Sigmoid colon (tissue), 6 donors: ENCODE measurements at regions not wholly inside any gene's neighbourhood (a gene's known extent, or its start where the extent isn't known, plus 50 kb on each side); places are given as distances from the start of the nearest gene placed in this dataset.

ENCODE experiments used
- DNase-seq: peaks from one replicate; pipeline ENCODE4 v3.0.0-alpha.2; 2019
- H3K27ac ChIP-seq, 4 donors: fragments of 200-600 bp; sonication (generic); one replicate each; pipeline ENCODE4 v1.5.1; 2016 to 2019; ENCODE audit warnings: mild to moderate bottlenecking in 1 of 4
- H3K27me3 ChIP-seq, 3 donors: fragments of 200-600 bp; sonication (generic); one replicate each; pipeline ENCODE4 v1.5.1; 2019; ENCODE audit warnings: mild to moderate bottlenecking in 1 of 3
- H3K36me3 ChIP-seq, 4 donors: fragments of 200-600 bp; sonication (generic); one replicate each; pipeline ENCODE4 v1.5.1; 2016 to 2019
- H3K4me1 ChIP-seq, 4 donors: fragments of 200-600 bp; sonication (generic); one replicate each; pipeline ENCODE4 v1.5.1; 2017 to 2019
- H3K4me3 ChIP-seq, 4 donors: fragments of 200-600 bp; sonication (generic); one replicate each; pipeline ENCODE4 v1.5.1; 2017 to 2019; ENCODE audit warnings: mild to moderate bottlenecking in 2 of 4, moderate library complexity in 1 of 4
- H3K9me3 ChIP-seq, 4 donors: fragments of 200-600 bp in 3 of 4; sonication (generic) in 3 of 4; one replicate each; pipeline versions ENCODE4 v1.5.1 to v1.6.1; 2013 to 2019
- EP300 ChIP-seq, 4 donors: sonication (generic); formaldehyde crosslinking; IDR thresholded peaks; one replicate each; pipeline ENCODE4 v1.6.1; 2017; ENCODE audit warnings: antibody characterized with exemption in 4 of 4
- POLR2A ChIP-seq, 2 donors: fragments of 450-650 bp; IDR thresholded peaks; one replicate each; pipeline ENCODE4 v1.6.1; 2016; ENCODE audit warnings: antibody characterized with exemption in 2 of 2, mild to moderate bottlenecking in 2 of 2, moderate library complexity in 2 of 2
- POLR2AphosphoS5 ChIP-seq, 4 donors: sonication (generic); formaldehyde crosslinking; IDR thresholded peaks; one replicate each; pipeline ENCODE4 v1.6.1; 2017; ENCODE audit warnings: antibody characterized with exemption in 4 of 4
- WGBS, 2 donors: extraction: QIAGEN DNeasy Blood & Tissue Kit; methylation state at CpG; one replicate each; pipeline ENCODE4 v1.1.7; 2013; 5-methylcytosine and 5-hydroxymethylcytosine counted together
- intact Hi-C: fragments of 100-400 bp; cut with DNase I; formaldehyde crosslinking; loops from one replicate; pipeline ENCODE4 v1.15.1; 2023
- TF ChIP-seq, protein P1 (sequence below), 4 experiments: fragments of 450-650 bp in 3 of 4; fragments of 200-600 bp in 1 of 4; IDR thresholded peaks; one replicate each; pipeline ENCODE4 v1.5.1; 2016 to 2019; ENCODE audit warnings: antibody characterized with exemption in 4 of 4, mild to moderate bottlenecking in 3 of 4, moderate library complexity in 2 of 4
- donor health status: healthy with polysubstance abuse.
- donor health status: healthy.

DNA sequence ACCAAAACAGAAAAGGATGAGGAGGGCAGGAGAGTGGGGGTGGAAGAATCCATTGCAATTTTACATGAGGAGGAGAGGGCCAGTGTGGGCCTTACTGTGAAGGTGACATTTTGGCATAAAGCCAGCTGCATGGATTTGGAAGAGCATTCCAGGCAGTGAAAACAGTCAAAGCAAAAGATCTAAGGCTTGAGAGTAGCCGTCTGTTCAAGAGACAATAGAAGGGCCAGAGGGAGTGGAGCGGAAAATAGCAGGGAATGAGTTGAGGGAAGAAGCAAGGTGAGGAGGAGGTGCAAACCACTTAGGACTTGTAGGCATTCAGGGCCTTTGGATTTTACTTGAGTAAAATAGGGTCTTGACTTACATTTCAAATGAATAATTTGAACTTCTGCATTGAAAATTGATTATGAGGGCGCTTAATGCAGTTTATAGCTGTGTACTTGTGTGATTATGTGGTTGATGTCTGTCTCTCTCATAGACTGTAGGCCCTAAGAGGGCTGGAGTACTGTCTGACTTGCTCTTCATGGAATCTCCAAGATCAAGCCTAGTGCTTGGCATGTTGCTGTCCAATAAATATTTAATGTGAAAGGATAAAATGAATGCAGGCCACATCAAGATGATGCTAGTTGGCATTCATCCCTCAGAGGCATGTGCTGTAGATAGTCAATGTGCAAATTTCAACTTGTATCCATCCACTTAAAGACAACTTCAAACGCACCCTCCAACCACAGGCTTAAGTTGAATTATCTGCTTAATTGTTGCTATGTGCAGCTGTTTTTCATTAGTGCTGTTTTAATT is 772.1 kb upstream of the RBFOX1 start:
- H3K27ac ChIP-seq, result no peak overlapping the region
- no peaks in the 10 kb centered on the region for H3K9me3 ChIP-seq
- H3K4me3 ChIP-seq, result no peak overlapping the region
- no peaks in the 10 kb centered on the region for H3K36me3 ChIP-seq
- H3K4me1 ChIP-seq, result no peaks in the 10 kb centered on the region
- DNase-seq, result no peak
- TF ChIP-seq, protein P1, sequence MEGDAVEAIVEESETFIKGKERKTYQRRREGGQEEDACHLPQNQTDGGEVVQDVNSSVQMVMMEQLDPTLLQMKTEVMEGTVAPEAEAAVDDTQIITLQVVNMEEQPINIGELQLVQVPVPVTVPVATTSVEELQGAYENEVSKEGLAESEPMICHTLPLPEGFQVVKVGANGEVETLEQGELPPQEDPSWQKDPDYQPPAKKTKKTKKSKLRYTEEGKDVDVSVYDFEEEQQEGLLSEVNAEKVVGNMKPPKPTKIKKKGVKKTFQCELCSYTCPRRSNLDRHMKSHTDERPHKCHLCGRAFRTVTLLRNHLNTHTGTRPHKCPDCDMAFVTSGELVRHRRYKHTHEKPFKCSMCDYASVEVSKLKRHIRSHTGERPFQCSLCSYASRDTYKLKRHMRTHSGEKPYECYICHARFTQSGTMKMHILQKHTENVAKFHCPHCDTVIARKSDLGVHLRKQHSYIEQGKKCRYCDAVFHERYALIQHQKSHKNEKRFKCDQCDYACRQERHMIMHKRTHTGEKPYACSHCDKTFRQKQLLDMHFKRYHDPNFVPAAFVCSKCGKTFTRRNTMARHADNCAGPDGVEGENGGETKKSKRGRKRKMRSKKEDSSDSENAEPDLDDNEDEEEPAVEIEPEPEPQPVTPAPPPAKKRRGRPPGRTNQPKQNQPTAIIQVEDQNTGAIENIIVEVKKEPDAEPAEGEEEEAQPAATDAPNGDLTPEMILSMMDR (IDR thresholded peaks at IDR 0.05), result no peak
- TF ChIP-seq POLR2AphosphoS5 (IDR thresholded peaks at IDR 0.05) (no peak), EP300 (IDR thresholded peaks at IDR 0.05) (no peak), POLR2A (IDR thresholded peaks at IDR 0.05) (no peak)
- intact Hi-C loops, result no loop called here
- H3K27me3 ChIP-seq, result no peaks in the 10 kb centered on the region
- 65 to 66% methylated on average over 4 of the region's 4 CpGs for whole genome bisulfite sequencing, 2 donors

DNA sequence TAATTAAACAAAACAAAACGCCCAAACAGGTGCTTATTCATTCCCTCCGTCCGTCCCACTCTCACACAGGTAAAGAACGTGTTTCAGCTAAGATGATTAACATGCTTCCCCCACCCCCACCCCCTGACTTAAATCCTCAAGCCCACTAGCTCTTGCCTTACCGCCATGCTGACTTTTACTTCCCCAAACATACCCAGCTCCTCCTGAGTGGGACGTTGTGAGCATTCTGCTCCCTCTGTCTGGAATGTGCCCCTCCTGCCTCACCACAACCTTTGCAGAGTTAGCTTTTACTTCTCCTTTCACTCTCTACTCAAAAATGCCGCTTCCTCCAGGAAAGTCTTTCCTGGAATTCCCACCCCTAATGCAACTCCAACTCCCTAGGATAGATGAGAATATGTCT is 774.0 kb upstream of the RBFOX1 start:
- Histone ChIP-seq H3K27ac (no peak overlapping the region), H3K27me3 (no peaks in the 10 kb centered on the region), H3K36me3 (no peaks in the 10 kb centered on the region), H3K4me3 (no peak overlapping the region), H3K4me1 (no peaks in the 10 kb centered on the region), H3K9me3 (peaks cover 0 to under 1% (median 0%) of the 10 kb centered on the region in 4 donors)
- 21 to 73% methylated on average over 7 of the region's 7 CpGs for WGBS, 2 donors
- intact Hi-C loops, result no loop called here
- DNase-seq, result no peak
- TF ChIP-seq POLR2AphosphoS5 (IDR thresholded peaks at IDR 0.05) (no peak), POLR2A (IDR thresholded peaks at IDR 0.05) (no peak), EP300 (IDR thresholded peaks at IDR 0.05) (no peak)
- TF ChIP-seq, protein P1 (IDR thresholded peaks at IDR 0.05), result no peak

DNA sequence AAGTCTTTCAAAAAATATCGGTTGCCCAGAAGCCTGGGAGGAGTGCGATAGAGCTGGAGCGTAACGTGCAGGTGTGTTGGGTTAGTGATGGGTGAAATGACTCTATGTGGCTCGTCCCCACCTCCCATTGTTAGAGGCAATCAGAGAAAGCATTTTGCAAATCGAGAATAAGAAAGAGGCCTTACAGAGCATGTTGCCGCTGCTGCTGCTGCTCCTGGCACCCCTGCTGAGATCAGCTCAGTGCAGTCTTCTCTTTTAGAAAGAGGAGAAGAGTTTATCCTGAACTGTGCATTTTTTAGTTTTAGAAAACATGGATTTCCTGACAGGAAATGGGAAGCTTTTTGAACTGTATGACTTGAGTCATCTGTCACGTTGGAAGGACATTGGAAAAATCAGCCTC is 774.5 kb upstream of the RBFOX1 start:
- Histone ChIP-seq H3K27ac (no peak overlapping the region), H3K9me3 (peaks cover 0 to 3% (median 0%) of the 10 kb centered on the region in 4 donors), H3K36me3 (no peaks in the 10 kb centered on the region), H3K4me1 (no peaks in the 10 kb centered on the region), H3K27me3 (no peaks in the 10 kb centered on the region), H3K4me3 (no peak overlapping the region)
- DNase-seq, result no peak
- TF ChIP-seq, protein P1 (IDR thresholded peaks at IDR 0.05), result no peak
- TF ChIP-seq POLR2A (IDR thresholded peaks at IDR 0.05) (no peak), EP300 (IDR thresholded peaks at IDR 0.05) (no peak), POLR2AphosphoS5 (IDR thresholded peaks at IDR 0.05) (no peak)
- WGBS, 2 donors, result 24 to 67% methylated on average over 8 of the region's 8 CpGs
- intact Hi-C loops, result no loop called here

DNA sequence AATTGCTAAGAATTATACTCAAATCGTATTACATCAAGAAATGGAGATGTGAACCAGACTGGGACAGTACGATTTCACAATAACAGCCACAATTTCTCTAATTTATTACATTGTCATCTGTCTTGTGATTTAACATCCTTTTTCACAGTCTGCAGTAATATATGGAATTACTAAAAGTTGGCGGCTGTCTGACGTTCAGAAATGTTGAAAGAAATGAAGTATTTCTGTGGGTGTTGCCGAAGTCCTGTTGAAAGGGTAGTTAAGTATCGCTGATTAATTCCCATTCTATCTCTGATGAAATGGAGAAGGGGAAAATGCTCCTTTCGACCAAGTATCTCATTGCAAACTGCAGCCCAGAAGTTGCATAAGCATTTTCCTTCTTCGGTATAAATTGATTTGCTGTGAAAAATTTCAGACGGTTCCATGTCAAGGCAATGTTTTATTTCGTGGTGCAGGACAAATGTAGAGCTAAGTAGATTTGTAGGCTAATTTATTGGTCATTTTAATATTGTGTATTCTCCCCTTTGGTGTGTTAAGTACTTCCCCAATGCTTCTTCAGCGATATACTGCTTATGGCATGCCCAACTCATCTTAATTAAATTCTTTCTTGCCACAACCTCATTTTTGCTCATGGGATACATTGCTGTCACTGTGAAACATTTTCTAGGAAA is 775.2 kb upstream of the RBFOX1 start:
- DNase-seq, result no peak
- Histone ChIP-seq H3K27me3 (no peaks in the 10 kb centered on the region), H3K4me3 (no peak overlapping the region), H3K27ac (no peak overlapping the region), H3K9me3 (peaks cover 0 to 3% (median 0%) of the 10 kb centered on the region in 4 donors), H3K36me3 (no peaks in the 10 kb centered on the region), H3K4me1 (no peaks in the 10 kb centered on the region)
- TF ChIP-seq POLR2AphosphoS5 (IDR thresholded peaks at IDR 0.05) (no peak), EP300 (IDR thresholded peaks at IDR 0.05) (no peak), POLR2A (IDR thresholded peaks at IDR 0.05) (no peak)
- TF ChIP-seq, protein P1 (IDR thresholded peaks at IDR 0.05), result no peak
- intact Hi-C loops, result no loop called here
- 70 to 84% methylated on average over 11 of the region's 11 CpGs for WGBS, 2 donors
